ENCODE measurements at regions not wholly inside any gene's neighbourhood (a gene's known extent, or its start where the extent isn't known, plus 50 kb on each side); places are given as distances from the start of the nearest gene placed in this dataset.

GRCh38 chr10:130230036-130230435 is 93.8 kb downstream of the GLRX3 start:
- DNase-seq = no peak

- no peak for DNase-seq
Observed at GRCh38 chr10:130230611-130231010, 94.4 kb downstream of the GLRX3 start.

- no peak for DNase-seq
Observed at GRCh38 chr10:130231251-130231741, 95.1 kb downstream of the GLRX3 start.

GRCh38 chr10:130232166-130233034 is 96.2 kb downstream of the GLRX3 start:
- no peak for DNase-seq

GRCh38 chr10:130233035-130233360 is 96.8 kb downstream of the GLRX3 start:
- DNase-seq = no peak

- no peak for DNase-seq
Observed at GRCh38 chr10:130233426-130233825, 97.2 kb downstream of the GLRX3 start.

- no peak for DNase-seq
Observed at GRCh38 chr10:130234171-130234965, 98.2 kb downstream of the GLRX3 start.

- DNase-seq = no peak
Observed at GRCh38 chr10:130236711-130237110, 100.5 kb downstream of the GLRX3 start.

- no peak for DNase-seq
Observed at GRCh38 chr10:130240409-130240808, 104.2 kb downstream of the GLRX3 start.

- DNase-seq = no peak
Observed at GRCh38 chr10:130242513-130242912, 106.3 kb downstream of the GLRX3 start.

- no peak for DNase-seq
Observed at GRCh38 chr10:130243015-130243414, 106.8 kb downstream of the GLRX3 start.

- no peak for DNase-seq
Observed at GRCh38 chr10:130244031-130244927, 108.1 kb downstream of the GLRX3 start.

- no peak for DNase-seq
Observed at GRCh38 chr10:130244928-130245495, 108.8 kb downstream of the GLRX3 start.

GRCh38 chr10:130246113-130246512 is 109.9 kb downstream of the GLRX3 start:
- DNase-seq = no peak

GRCh38 chr10:130250127-130250526 is 113.9 kb downstream of the GLRX3 start:
- no peak for DNase-seq

GRCh38 chr10:130251766-130252165 is 115.6 kb downstream of the GLRX3 start:
- no peak for DNase-seq

GRCh38 chr10:130254243-130254642 is 118.1 kb downstream of the GLRX3 start:
- no peak for DNase-seq

- no peak for DNase-seq
Observed at GRCh38 chr10:130254662-130255061, 118.5 kb downstream of the GLRX3 start.

- no peak for DNase-seq
Observed at GRCh38 chr10:130255777-130256176, 119.6 kb downstream of the GLRX3 start.

- no peak for DNase-seq
Observed at GRCh38 chr10:130257897-130258296, 121.7 kb downstream of the GLRX3 start.

GRCh38 chr10:130259380-130259779 is 123.2 kb downstream of the GLRX3 start:
- no peak for DNase-seq

GRCh38 chr10:130261306-130261705 is 125.1 kb downstream of the GLRX3 start:
- DNase-seq = no peak
